ENCODE measurements at regions not wholly inside any gene's neighbourhood (a gene's known extent, or its start where the extent isn't known, plus 50 kb on each side); places are given as distances from the start of the nearest gene placed in this dataset.
A peak's percentile ranks its signal among the peaks of the same experiment; 100 is the strongest.
"Not testable (repeated sequence)": the region's sequence is repeated elsewhere in the genome, so short reads cannot be mapped to it uniquely, and the experiment has no call there.

- DNase-seq (ENCODE audit: low read depth) = no peak
Measured at GRCh38 chr2:36235426-36235825, 120.2 kb upstream of the CRIM1 start.

GRCh38 chr2:36223259-36223658 lies 132.3 kb upstream of the CRIM1 start:
- DNase-seq (ENCODE audit: low read depth) = no peak

- no peak for DNase-seq (ENCODE audit: low read depth)
Measured at GRCh38 chr2:36222485-36222884, 133.1 kb upstream of the CRIM1 start.

- DNase-seq (ENCODE audit: low read depth) = no peak
Measured at GRCh38 chr2:36214691-36215090, 140.9 kb upstream of the CRIM1 start.

- no peak for DNase-seq (ENCODE audit: low read depth)
Measured at GRCh38 chr2:36203366-36203765, 152.2 kb upstream of the CRIM1 start.

GRCh38 chr2:36197181-36197971 lies 158.2 kb upstream of the CRIM1 start:
- DNase-seq (ENCODE audit: low read depth) = peak; percentile 6

- no peak for DNase-seq (ENCODE audit: low read depth)
Measured at GRCh38 chr2:36193680-36194079, 161.9 kb upstream of the CRIM1 start.

GRCh38 chr2:36192983-36193382 lies 162.6 kb upstream of the CRIM1 start:
- no peak for DNase-seq (ENCODE audit: low read depth)

- DNase-seq (ENCODE audit: low read depth) = no peak
Measured at GRCh38 chr2:36190097-36190496, 165.5 kb upstream of the CRIM1 start.

- no peak for DNase-seq (ENCODE audit: low read depth)
Measured at GRCh38 chr2:36185624-36186023, 170.0 kb upstream of the CRIM1 start.

GRCh38 chr2:36184848-36185247 lies 170.7 kb upstream of the CRIM1 start:
- DNase-seq (ENCODE audit: low read depth) = no peak

- not testable (repeated sequence) for DNase-seq (ENCODE audit: low read depth)
Measured at GRCh38 chr2:36180789-36181482, 174.6 kb upstream of the CRIM1 start.

GRCh38 chr2:36180293-36180692 lies 175.3 kb upstream of the CRIM1 start:
- not testable (repeated sequence) for DNase-seq (ENCODE audit: low read depth)

GRCh38 chr2:36179668-36180269 lies 175.8 kb upstream of the CRIM1 start:
- not testable (repeated sequence) for DNase-seq (ENCODE audit: low read depth)

GRCh38 chr2:36178384-36178783 lies 177.2 kb upstream of the CRIM1 start:
- no peak for DNase-seq (ENCODE audit: low read depth)

GRCh38 chr2:36177282-36177681 lies 178.3 kb upstream of the CRIM1 start:
- DNase-seq (ENCODE audit: low read depth) = peak; percentile 58

- DNase-seq (ENCODE audit: low read depth) = no peak
Measured at GRCh38 chr2:36174920-36175319, 180.7 kb upstream of the CRIM1 start.

- DNase-seq (ENCODE audit: low read depth) = no peak
Measured at GRCh38 chr2:36173760-36174404, 181.7 kb upstream of the CRIM1 start.

- no peak for DNase-seq (ENCODE audit: low read depth)
Measured at GRCh38 chr2:36172824-36173223, 182.8 kb upstream of the CRIM1 start.

- no peak for DNase-seq (ENCODE audit: low read depth)
Measured at GRCh38 chr2:36170805-36171204, 184.8 kb upstream of the CRIM1 start.

GRCh38 chr2:36169843-36170242 lies 185.7 kb upstream of the CRIM1 start:
- DNase-seq (ENCODE audit: low read depth) = no peak

- no peak for DNase-seq (ENCODE audit: low read depth)
Measured at GRCh38 chr2:36168115-36168514, 187.5 kb upstream of the CRIM1 start.

All from Daoy (cell line).